NCI-H2196 (cell line): ENCODE measurements at regions not wholly inside any gene's neighbourhood (a gene's known extent, or its start where the extent isn't known, plus 50 kb on each side); places are given as distances from the start of the nearest gene placed in this dataset.
"Not testable (repeated sequence)": the region's sequence is repeated elsewhere in the genome, so short reads cannot be mapped to it uniquely, and the experiment has no call there.

Experiments used
- DNase-seq: peaks from one replicate; lab custom pipeline; 2025; ENCODE audit not compliant: unreplicated experiment; lab: John Stamatoyannopoulos, UW

DNA sequence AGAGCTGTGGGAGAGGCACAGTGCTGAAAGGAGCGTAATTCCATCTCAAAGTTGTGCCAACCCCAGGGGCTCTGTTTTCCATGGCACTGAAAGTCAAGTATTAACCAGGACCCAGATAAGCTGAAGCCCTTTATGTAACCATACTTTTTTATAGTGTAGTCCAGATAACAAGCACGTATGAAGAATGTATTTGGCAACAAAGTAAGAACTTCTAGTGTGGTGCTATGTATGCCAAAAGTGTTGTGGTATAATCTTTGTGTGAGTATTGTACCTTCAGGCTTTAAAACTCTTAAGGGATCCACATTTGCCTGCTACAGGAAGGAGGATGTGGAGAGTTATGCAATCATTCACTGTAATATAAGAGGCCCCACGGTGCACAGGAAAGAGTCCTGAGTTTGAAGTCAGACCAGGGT, 129.4 kb downstream of the IBTK start:
- DNase-seq, result no peak

GRCh38 chr6:82114748-82115147, 132.8 kb downstream of the IBTK start:
- DNase-seq, result no peak

- DNase-seq, result no peak
Measured at GRCh38 chr6:82113231-82113630, 134.3 kb downstream of the IBTK start.

GRCh38 chr6:82111818-82112217, 135.7 kb downstream of the IBTK start:
- DNase-seq, result no peak

DNA sequence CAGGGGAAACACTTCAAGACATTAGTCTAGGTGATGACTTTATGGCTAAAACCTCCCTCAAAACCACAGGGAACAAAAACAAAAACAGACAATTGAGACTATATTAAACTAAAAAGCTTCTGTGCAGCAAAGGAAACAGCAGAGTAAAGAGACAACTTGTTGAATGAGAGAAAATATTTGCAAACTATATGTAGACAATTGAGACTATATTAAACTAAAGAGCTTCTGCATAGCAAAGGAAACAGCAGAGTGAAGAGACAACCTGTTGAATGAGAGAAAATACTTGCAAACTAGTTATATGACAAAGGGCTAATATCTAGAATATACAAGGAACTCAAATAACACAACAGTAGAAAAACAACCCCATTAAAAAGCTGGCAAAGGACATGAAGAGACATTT, 136.4 kb downstream of the IBTK start:
- DNase-seq, result no peak

DNA sequence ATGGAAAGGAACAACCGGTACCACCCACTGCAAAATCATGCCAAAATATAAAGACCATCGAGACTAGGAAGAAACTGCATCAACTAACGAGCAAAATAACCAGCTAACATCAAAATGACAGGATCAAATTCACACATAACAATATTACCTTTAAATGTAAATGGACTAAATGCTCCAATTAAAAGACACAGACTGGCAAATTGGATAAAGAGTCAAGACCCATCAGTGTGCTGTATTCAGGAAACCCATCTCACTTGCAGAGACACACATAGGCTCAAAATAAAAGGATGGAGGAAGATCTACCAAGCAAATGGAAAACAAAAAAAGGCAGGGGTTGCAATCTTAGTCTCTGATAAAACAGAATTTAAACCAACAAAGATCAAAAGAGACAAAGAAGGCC, 144.4 kb downstream of the IBTK start:
- DNase-seq, result not testable (repeated sequence)

DNA sequence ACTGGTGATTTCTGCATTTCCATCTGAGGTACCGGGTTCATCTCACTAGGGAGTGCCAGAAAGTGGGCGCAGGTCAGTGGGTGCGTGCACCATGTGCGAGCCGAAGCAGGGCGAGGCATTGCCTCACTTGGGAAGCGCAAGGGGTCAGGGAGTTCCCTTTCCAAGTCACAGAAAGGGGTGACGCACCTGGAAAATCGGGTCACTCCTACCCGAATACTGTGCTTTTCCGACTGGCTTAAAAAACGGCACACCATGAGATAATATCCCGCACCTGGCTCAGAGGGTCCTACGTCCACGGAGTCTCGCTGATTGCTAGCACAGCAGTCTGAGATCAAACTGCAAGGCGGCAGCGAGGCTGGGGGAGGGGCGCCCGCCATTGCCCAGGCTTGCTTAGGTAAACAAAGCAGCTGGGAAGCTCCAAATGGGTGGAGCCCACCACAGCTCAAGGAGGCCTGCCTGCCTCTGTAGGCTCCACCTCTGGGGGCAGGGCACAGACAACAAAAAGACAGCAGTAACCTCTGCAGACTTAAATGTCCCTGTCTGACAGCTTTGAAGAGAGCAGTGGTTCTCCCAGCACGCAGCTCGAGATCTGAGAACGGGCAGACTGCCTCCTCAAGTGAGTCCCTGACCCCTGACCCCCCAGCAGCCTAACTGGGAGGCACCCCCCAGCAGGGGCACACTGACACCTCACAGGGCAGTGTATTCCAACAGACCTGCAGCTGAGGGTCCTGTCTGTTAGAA, 146.0 kb downstream of the IBTK start:
- DNase-seq, result not testable (repeated sequence)

- DNase-seq, result not testable (repeated sequence)
Measured at GRCh38 chr6:82100763-82101162, 146.8 kb downstream of the IBTK start.

- DNase-seq, result no peak
Measured at GRCh38 chr6:82097676-82098075, 149.9 kb downstream of the IBTK start.

- no peak for DNase-seq
Measured at GRCh38 chr6:82095091-82095490, 152.5 kb downstream of the IBTK start.

DNA sequence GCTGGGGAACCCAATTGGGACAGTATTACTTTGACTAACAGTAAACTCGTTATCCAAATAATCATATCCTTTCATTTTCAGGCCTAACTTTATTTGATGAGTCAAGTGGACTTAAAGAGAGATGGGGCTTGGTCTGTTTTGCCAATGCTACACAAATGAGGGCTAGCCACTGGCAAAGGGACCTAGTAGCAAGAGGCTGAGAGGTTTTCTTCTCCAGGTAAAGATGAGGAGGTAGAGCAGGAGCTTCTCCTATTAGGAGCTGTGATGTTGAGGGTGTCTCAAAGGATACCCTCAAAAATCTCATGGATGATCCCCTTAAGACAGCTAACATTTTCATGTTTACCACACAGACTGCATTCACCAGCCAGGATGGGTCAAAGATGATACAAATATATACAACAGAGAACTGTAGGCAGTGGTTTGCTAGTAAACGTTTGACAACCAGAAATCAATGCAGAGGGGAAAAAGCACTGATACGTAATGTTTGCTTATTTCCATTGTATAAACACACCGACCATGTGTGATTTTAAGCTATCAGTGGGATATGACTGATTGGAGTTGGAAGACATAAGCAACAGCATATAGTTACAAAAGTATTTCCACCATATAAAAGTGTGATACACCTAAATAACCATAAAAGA, 153.3 kb downstream of the IBTK start:
- DNase-seq, result no peak

DNA sequence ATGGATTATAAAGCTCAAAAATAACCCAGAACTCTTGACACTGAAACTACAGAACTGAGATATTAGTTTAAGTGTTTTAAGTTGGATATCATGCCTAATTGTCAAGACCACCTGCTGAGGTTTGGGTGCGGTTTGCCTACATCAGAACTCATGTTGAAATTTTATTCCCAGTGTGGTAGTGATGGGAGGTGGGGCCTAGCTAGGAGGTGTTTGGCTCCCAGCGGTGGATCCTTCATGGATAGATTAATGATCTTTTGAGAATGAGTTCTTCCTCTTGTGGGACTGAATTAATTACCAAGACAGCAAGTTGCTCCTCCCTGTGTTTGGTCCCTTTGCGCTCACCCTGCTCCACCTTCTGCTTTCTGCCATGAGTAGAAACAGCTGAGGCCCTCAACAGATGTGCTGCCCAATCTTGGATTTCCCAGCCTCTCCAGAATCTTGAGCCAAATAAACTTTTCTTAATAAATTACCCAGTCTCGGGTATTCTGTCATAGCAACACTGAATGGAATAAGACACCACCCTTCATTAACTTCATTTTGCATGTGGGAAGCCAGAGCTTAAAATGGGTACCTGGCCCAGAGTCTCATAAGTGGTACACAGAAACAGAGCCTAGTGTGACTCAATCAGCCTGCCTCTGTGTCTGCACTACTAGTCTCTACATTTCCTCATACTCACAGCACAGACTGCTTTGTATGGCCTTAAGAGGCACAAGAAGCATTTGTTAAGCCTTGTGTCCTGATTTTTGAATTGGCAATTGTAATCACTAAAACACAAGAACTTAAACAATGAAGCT, 158.4 kb downstream of the IBTK start:
- DNase-seq, result no peak

DNA sequence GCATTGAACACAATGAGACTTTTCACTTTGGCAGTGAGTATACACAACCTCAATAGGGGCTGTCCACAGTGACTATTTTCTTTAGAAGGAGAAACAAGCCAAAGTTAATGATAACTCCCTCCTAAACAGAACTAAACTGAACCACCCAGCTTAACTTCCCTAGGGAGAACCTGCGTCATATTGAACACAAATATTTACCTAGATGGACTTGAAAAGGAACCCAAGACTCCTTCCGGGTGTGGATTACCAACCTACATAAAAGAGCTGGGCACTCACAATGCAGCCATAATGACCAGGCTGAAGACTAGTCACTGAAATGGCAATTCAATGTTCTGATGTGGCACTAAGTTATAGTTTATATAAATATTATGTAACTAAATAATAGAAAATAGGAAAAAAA, 160.6 kb downstream of the IBTK start:
- no peak for DNase-seq

GRCh38 chr6:82085701-82086100, 161.8 kb downstream of the IBTK start:
- DNase-seq, result no peak

GRCh38 chr6:82084324-82084920, 163.1 kb downstream of the IBTK start:
- DNase-seq, result no peak

DNA sequence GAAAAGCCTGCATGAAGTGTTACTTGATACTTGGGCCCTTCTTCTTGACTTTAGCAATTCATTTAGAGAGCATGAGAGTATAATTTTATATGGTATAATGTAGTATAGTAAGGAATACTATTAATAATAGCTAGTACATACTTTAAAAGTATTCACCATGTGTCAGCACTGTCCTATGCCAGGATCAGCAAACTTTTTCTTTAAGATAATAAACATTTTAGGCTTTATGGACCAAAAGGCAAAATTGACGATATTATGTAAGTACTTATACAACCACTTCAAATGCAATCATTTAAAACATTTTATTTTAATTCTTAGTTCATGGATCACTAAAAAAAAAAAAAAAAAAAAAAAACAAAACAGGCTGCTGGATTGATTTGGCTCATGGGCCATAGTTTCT, 163.9 kb downstream of the IBTK start:
- no peak for DNase-seq

DNA sequence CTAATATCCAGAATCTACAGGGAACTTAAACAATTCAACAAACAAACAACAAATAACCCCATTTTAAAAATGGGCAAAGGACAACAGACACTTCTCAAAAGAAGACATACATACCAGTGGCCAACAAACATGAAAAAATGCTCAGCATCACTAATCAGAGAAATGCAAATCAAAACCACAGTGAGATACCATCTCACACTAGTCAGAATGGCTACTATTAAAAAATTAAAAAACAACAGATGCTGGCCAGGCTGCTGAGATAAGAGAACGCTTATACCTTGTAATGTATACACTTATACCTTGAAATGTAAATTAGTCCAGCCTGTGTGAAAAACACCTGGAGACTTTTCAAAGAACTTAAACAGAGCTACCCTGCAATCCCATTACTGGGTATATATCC, 166.8 kb downstream of the IBTK start:
- DNase-seq, result no peak

GRCh38 chr6:82078286-82078908, 169.1 kb downstream of the IBTK start:
- no peak for DNase-seq

GRCh38 chr6:82076916-82077315, 170.6 kb downstream of the IBTK start:
- no peak for DNase-seq

- DNase-seq, result no peak
Measured at GRCh38 chr6:82074556-82074955, 173.0 kb downstream of the IBTK start.

GRCh38 chr6:82073484-82073883, 174.1 kb downstream of the IBTK start:
- no peak for DNase-seq
